ENCODE measurements at regions not wholly inside any gene's neighbourhood (a gene's known extent, or its start where the extent isn't known, plus 50 kb on each side); places are given as distances from the start of the nearest gene placed in this dataset.

DNA sequence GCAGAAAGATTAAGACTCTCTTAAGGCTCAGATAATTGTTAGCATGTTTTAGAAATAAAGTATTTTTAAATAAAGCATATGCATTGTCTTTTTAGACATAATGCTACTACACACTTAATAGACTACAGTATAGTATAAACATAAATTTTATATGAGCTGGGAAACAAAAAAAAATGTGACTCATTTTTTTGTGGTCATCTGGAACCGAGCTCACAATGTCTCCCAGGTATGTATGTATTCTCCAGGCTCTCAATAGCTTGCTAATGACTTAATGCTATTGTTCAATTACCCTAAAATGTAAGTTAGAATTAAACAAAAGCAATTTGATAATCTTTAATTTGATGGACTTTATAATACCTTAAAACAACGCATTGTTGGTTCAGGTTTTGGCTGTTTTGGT lies 167.2 kb downstream of the NUP35 start:
- no peak for DNase-seq

DNA sequence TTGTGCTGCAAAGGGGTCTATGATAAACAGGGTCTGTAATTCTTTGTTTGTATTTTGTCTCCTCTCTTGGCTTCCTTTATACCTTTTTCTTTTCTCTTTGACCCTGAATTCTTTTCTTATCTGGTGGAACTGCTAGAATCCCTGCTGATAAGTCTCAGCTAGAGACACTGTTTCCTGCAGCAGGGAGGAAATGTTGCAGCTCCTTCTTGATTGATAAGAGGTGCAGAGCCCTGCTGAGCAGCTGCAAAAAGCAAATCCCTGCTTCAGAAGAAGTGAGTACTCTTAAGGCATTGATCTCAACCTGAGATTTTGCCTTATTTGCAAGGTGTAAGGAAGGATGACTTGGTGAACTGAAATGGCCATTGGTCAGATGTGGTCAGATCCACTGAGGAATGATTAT lies 167.8 kb downstream of the NUP35 start:
- DNase-seq = no peak

DNA sequence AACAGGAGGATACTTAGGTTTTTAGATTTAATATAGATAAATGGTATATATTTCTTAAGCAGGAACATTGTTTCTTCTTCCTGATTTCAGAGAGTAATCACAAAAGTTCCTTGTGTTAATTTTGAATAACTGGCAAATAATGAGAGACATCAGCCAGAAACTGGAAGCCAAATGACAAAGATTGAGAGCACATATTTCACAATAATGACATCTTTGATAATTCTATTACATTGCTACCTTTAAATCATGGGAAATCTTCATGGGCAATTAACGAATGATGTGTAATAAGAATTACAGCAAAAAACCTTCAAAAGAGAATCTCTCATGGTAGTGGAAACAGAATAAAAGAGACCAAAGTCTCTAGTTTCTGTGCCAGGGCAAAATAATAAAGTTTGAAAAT lies 215.1 kb downstream of the NUP35 start:
- DNase-seq = no peak

DNA sequence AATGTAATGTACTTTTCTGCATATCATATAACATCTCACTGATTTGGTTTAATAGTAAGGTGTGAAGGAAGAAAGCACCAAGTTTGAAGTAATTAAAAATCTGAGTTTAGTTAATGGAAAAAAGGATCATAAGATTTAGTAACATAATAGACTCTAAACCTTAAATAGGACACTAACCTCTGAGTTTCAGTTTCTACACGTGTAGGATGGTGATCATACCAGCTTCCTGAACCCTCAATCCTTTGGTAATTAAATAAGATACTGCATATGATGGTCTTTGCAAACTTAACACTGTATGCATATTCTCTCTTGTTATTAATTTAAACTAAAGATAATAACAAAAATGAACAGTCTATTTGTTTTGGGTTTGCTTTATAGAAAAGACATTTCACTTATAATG lies 216.8 kb downstream of the NUP35 start:
- no peak for DNase-seq

DNA sequence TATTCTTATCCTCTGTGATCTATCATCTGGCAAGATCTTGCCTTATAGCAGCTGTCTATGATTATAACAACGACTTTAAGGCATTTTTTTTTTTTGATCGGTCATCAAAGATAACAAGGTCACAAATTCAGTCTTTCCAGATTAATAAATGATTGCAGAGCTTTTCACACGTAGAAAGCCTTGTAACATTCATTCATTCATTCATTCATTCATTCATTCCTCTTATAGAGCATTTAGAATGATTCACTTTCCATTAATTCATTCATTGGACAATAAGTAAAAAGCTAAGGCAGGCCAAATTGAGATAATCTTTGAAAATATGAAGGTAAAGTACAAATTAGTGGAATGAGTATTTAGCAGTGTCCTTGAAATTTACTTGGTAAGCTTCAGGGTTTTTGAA lies 223.7 kb downstream of the NUP35 start:
- no peak for DNase-seq

DNA sequence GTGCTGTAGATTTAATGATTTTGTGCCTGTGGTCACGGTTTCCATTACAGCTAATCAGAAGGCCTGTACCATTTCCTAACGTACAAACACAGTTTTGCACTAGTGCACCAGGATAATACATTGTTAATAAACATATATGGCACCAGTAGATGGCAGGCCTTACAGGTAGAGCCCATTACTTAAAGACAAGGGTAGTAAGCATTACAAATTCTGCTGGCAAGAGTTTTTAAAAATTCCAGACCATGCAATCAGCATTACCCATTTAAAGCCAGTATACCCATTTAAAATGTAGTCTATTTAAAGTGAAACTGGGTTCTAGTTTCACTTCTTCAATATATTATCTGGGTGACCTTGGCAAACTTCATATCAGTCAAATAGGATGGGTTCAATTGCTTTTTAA lies 224.2 kb downstream of the NUP35 start:
- DNase-seq = no peak

DNA sequence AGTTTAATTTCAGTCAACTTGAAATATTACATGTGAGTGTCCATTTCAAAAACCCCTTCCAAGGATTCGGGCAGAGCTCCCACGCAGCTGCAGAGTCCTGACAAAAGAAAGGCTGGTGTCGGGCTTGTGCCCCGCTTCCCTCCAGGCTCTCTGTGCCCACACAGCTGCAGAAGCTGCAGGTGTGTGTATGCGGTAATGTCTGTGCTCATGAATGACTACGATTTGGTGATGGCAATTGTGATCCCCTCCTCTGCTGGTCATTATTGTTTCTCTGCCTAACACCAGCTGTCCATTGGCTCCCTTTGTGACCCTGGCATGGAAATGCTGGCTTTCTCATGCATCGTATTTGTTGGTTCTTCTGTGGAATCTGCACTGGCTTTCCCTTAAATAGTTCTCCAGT lies 224.8 kb downstream of the NUP35 start:
- DNase-seq = no peak

DNA sequence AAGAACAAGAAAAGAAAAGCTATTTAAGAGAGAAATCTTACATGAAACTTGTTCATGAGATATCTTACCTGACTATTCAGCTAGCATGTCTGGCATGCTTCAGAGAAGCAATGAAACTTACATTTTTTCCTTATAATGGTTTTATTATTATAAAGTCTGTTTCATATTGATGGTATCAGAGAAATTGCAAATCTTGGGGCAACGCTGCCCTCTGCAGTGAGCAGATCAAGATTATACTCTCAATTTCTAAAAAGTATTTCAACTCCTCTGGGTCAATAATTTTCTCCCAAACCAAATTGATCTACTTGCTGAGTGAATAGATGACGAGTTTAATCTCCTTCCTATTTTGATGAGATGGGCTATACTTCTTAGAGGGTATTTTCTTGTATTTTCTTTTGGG lies 235.6 kb downstream of the NUP35 start:
- no peak for DNase-seq

DNA sequence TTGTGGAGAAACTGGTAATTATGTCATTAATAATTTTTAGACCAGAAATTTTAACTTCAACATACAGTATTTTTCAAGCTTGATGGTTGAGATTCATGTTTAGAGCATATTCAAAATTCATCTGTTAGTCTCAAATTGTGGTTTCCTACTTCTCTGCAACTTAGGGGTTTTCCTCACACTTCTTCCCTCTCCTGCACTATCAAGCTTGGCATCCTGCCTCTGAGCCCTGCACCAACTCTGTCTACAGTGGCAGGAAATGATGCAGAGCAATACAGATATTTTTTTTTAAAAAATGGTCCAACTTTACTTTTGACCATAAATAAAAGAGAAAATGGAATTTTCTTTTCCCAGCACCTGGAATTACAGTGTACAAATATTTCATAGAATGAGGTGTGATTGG lies 247.3 kb downstream of the NUP35 start:
- no peak for DNase-seq

DNA sequence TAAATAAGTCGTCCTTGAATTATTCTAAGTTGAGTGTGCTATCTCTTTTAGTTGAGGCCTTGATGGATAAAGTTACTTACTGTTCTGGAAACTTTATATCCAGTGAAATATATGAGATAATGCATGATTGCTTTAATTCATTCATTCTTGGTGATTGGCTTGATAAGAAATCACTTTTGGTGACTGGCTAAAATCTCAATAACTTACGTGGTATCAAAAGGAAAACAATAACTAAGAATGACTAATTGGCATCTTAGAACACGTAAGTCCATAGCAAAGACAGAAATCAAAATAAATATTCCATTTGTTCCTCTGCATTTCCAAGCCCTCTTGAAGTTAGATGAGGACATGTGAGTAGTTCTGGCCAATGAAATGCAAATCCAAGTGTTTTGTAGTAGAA lies 251.6 kb downstream of the NUP35 start:
- no peak for DNase-seq

DNA sequence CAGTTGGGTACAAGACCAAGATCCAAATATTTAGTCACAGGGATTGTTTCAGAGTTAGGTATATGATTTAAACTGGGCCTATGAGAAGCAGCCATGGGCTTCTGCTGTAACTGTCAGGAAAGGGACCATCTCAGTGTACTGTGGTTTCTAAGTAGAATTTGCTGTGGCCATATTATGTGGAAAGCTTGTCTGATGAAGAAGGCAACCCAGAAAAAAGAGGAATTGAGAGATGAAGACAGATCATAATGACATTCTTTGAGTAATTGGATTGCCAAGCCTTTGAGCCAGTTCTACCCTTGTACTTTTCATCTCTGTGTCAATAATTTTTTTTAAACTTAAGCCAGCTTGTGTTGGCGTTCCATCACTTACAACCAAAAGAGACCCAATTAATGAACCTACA lies 259.6 kb downstream of the NUP35 start:
- DNase-seq = no peak

DNA sequence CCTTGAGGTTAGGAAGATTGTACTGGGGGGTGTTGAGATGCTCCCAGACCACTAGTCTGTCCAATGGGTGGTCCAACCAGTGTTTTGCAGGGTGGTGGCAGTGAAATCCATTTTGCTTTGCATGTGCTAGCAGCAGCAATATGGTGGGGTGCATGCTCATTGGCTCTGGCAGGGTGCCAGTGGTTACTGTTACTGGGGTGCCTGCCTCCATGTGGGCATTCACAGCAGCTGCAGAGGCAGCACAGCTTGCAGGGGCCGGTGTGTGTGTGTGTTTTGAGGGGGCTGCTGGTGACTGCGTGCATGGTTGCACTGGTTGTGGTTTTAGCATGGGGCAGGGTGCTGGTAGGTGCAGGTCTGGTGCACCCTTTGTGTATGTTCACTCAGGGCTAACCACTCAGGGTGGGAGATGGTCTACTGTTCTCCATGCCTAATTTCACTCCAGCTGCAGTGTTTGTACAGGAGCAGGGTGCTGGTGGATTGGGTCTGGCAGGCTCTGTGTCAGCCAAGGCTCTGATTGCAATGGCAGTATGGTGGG lies 265.4 kb downstream of the NUP35 start:
- no peak for DNase-seq

DNA sequence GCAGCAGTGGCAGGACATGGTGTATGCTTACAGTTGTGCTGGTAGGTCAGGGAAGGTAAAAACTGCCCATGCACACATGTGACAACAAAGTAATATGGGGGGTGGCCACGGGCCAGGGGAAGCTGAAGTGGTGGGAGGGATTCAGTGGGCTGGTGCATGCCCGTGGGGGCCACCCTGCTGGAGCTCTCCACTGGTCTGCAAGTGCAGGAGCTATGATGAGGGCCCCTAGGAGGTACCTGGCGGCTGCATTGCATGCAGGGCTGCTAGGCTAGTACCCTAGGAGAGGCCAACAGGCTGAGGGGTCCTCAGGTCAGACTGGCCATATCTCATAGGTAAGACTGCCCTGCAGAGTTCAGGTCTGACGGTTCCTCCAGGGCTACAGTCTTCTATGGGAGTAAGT lies 265.9 kb downstream of the NUP35 start:
- no peak for DNase-seq

DNA sequence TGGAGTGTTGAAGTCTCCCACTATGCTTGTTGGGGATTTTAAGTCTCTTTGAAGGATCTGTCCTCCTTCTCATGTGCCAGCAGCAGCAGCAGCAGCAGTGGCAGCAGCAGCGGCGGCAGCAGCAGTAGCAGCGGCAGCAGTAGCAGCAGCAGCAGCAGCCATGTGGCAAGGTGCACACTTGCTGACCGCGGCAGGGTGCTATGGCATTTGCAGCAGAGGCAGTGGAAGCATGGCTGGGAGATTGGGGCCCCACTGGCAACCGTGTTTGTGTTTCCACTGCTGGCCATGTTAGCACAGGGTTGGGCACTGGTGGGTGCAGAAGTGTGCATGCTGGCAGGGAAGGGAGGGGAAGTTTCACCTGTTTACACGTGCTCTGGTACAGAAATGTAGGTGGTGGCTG lies 280.1 kb downstream of the NUP35 start:
- DNase-seq = no peak

DNA sequence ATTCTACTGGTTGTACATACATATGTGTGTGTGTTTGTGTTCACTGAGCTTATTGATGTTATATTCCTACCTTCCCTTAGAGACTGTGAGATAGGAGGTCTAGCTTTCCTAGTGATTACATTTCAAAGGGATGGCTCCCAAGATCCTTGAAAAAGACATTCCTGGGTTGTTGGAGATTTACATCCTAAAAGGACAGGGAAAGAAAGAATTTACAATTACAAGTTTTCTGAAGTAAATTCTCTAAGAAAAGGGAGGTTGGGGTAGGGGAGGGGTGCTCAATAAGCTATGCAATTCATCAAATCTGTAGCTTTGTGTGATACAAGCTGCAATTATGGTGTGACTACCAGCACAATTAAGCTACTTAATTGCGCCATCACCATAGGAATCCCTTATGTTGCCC lies 284.3 kb downstream of the NUP35 start:
- DNase-seq = no peak

DNA sequence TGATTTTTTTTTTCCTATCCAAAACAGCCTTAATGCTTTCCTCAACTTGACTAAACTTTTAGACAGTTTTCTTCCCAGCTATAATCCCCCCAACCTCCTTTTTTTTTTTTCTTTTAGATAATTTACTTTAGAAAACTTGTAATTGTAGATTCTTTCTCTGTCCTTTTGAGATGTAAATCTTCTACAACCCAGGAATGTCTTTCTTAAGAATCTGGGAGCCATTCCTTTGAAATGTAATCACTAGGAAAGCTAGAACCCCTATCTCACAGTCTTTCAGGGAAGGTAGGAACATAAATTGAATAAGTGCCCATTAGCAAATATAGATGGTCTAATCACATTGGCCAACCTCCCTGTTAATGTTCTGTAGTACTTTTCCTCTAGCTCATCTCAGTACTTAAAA lies 285.4 kb downstream of the NUP35 start:
- no peak for DNase-seq

DNA sequence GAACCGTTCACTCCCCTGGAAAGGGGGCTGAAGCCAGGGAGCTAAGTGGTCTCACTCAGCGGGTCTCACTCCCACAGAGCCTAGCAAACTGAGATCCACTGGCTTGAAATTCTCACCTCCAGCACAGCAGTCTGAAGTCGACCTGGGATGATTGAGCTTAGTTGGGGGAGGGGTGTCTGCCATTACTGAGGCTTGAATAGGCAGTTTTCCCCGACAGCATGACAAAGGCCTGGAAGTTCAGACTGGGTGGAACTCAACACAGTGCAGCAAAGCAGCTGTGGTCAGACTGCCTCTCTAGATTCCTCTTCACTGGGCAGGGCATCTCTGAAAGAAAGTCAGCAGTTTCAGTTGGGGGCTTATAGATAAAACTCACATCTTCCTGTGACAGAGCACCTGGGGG lies 292.5 kb downstream of the NUP35 start:
- no peak for DNase-seq

DNA sequence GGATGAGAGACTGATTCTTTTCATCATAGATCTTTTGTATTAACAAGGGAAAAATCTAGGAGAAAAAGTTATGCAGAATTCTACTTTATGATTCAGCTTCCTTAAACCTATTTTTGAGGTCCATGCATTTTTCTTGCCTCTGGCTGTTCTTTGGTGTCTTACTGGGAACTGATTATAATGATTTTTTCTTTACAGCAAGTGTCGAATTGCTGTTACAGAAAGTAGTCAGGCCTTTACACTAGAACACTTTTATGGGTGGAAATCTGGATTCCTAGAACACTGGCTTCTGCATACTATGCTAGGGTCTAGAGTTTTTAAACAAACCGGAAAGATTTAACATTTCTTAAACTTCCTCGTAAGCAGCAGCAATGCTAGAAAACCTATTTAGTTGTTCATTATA lies 302.6 kb downstream of the NUP35 start:
- DNase-seq = no peak

DNA sequence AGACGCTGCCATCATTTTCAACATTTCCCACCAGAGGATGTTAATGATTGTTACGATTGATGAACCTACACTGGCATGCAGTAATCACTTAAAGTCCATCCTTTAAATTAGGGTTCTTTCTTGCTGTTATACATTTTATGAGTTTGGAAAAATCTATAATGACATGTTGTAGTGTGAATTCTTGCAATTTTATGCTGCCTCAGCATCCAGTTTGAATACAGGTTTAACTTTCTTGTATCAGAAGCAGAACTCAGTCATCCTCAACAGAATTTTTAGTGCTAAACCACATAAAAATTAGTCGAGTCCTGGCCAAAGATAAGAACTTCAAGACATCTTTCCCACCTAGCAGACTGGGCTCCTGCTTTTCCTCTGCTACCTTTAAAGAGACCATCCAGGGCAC lies 303.3 kb downstream of the NUP35 start:
- DNase-seq = no peak

DNA sequence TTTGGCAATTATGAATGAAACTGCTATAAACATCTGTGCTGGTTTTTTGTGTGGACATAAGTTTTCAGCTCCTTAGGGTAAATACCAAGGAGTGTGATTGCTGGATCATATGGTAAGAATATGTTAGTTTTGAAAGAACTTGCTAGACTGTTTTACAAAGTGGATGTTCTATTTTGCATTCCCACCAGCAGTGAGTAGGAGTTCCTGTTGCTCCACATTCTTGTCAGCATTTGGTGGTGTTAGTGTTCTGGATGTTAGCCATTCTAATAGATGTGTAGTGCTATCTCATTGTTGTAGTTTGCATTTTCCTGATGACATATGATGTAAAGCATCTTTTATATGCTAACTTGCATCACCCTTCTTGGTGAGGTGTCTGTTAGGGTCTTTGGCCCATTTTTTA lies 304.6 kb downstream of the NUP35 start:
- DNase-seq = no peak

DNA sequence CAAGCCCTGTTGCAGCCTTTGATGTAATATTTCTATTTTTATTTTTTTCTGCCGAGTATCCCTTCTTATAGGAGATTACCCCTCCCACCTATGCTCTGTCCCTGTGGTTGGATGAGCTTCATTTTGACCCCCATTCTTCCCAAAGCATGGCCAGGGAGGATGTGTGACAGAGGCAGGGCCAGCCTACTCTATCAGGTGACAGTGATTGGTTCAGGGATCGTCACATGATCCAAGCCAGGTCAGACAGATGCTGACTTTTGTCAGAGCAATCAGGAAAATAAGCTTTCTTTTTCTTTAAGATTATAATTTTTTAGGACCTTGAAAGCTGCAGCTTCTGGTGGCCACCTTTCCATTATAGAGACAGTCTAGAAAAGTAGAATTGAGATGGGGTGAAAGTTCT lies 314.3 kb downstream of the NUP35 start:
- DNase-seq = no peak

DNA sequence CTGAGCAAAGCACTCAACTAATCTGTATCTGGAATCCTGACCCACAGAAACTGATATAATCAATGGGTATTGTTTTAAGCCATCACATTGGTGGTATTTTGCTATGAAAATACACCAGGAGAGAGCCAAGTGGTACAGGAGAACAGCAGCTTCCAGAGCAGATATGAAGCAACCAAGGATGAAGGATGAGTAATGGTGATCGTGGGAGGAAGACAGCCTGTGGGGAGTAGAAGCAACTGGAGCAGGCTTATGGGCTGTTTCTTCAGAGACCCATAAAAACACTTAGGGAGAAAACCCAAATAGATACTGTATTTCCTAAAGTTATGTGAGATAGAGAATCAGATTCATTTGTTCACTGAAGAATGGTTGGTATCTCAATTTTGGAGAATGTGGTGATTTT lies 330.8 kb downstream of the NUP35 start:
- DNase-seq = no peak

DNA sequence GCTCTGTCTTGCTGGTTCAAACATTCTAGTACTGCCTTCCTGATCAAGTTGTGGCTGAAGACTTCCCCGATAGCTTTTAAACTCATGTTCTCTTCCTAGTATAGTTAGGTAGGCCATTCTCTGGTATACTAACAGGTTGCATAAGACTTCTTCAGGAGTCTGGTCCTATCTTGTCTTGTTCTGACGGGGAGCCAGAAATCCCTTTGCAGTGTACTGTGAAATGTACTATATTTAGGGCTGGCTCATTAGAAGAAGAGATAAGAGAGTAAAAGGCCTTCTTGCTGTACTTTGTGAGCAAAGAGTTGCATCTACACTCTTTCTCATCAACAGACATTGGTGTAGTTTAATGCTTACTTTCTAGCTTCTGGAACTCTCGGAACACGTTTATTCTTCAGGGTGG lies 331.9 kb downstream of the NUP35 start:
- no peak for DNase-seq

DNA sequence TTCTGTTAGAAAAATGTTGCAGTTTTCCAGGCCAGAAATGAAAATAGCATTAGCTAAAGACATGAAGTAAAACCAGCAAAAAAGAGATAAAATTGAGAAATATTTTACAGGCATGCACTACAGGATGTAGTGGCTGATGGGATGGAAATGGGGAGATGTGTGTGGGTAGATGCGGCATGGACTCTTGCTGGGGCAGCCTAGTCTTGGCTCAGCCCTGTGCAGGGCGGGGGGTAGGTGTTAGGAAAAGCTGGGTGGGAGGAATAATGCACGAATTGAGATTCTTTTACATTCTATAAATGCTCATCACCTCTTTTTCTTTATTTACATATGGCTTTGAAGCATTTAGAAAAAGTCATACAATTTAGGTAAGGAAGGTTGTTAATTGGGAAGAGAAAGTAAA lies 334.2 kb downstream of the NUP35 start:
- no peak for DNase-seq

DNA sequence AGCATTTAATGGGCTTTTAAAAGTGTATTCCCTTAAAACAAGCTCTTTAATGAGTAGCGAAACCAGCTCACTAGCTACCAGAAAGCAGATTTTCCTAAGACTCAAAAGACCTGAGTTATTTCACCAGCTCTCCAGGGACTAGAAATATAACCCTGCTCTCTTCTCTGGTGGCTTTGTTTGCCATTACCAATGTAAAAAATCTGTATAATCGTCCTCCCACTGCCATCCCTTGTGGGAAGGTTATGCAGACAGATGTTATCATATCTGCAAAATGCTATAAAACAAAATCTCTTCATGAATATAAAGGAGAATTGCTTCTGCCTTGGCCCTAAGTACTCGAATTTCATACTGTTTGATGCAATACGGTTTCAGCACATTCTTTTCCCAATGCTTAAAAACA lies 335.2 kb downstream of the NUP35 start:
- no peak for DNase-seq

DNA sequence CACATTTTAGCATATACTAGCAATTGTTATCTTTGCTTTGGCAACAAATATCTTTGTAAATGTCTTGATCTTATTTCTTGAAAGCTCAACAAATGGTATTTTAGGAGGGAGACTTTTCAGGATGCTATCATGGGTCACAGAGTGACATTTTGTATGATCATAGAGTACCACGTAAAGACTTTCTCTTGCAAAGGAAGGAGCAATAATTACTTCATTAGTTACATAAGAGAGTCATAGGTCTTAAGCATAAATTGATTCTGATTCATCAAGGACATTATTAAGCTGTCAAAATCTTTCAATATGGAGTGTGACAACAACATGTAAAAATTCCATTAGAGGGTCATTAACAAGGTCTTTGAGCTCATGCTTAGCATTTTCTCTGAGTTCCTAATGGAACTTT lies 339.6 kb downstream of the NUP35 start:
- no peak for DNase-seq

All from activated CD4-positive, alpha-beta T cell treated with anti-CD3 and anti-CD28 coated beads, Interleukin-2, Interleukin-6, amounts not matched to agents 100 ng/mL and 50 ng/mL, durations not matched to agents 16 hours and 8 hours (primary cell).